Adrenal gland (tissue), 5 donors: ENCODE measurements at regions not wholly inside any gene's neighbourhood (a gene's known extent, or its start where the extent isn't known, plus 50 kb on each side); places are given as distances from the start of the nearest gene placed in this dataset.

ENCODE experiments used
- POLR2A ChIP-seq, 2 donors: fragments of 450-650 bp; IDR thresholded peaks; one replicate each; pipeline ENCODE4 v1.6.1; 2017; ENCODE audit warnings: antibody characterized with exemption in 2 of 2, mild to moderate bottlenecking in 2 of 2, moderate library complexity in 1 of 2
- TF ChIP-seq, protein P1 (sequence below), 6 experiments: fragments of 450-650 bp in 4 of 6; fragments of 200-600 bp in 2 of 6; sonication (generic) in 1 of 6; IDR thresholded peaks; 1 replicate in 5 of 6; 2 replicates in 1 of 6; pipeline versions ENCODE4 v1.5.1 to v1.8.0; 2016 to 2021; ENCODE audit warnings: antibody characterized with exemption in 6 of 6, mild to moderate bottlenecking in 2 of 6, moderate library complexity in 1 of 6
- donor health status: DM: no; HTN: no; CAD: no.

DNA sequence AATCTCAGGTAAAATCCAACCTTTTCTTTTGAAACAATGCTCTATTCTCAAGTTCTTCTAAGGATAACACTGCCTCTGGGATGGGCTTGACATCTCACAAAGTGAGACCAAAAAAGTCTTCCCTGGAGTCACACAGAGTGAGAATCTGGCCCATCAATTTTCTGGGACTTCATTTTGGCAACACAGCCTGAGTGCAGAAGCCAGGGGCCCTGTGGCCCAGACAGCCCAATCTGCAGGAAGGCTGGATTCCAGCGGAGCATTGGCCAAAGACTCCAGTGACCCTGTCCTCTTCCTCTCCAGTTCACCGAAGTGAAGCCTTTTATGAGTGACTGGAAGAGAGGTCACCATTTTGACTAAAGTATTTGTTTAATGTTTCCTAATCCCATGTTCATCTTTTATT is 105.1 kb downstream of the PLK2 start:
- TF ChIP-seq, protein P1, sequence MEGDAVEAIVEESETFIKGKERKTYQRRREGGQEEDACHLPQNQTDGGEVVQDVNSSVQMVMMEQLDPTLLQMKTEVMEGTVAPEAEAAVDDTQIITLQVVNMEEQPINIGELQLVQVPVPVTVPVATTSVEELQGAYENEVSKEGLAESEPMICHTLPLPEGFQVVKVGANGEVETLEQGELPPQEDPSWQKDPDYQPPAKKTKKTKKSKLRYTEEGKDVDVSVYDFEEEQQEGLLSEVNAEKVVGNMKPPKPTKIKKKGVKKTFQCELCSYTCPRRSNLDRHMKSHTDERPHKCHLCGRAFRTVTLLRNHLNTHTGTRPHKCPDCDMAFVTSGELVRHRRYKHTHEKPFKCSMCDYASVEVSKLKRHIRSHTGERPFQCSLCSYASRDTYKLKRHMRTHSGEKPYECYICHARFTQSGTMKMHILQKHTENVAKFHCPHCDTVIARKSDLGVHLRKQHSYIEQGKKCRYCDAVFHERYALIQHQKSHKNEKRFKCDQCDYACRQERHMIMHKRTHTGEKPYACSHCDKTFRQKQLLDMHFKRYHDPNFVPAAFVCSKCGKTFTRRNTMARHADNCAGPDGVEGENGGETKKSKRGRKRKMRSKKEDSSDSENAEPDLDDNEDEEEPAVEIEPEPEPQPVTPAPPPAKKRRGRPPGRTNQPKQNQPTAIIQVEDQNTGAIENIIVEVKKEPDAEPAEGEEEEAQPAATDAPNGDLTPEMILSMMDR (IDR thresholded peaks at IDR 0.05) = no peak
- no peak for TF ChIP-seq POLR2A (IDR thresholded peaks at IDR 0.05)
